NCI-H526 (cell line): ENCODE measurements at regions not wholly inside any gene's neighbourhood (a gene's known extent, or its start where the extent isn't known, plus 50 kb on each side); places are given as distances from the start of the nearest gene placed in this dataset.

Experiments
- DNase-seq, 2 experiments: peaks; one replicate each; lab custom pipeline; 2025; lab: John Stamatoyannopoulos, UW

- no peak for DNase-seq
Observed at GRCh38 chr13:76795701-76796695, 90.2 kb downstream of the KCTD12 start.

GRCh38 chr13:76792731-76793347 lies 93.4 kb downstream of the KCTD12 start:
- no peak for DNase-seq

- DNase-seq: no peak
Observed at GRCh38 chr13:76790980-76791819, 95.0 kb downstream of the KCTD12 start.

- DNase-seq: no peak
Observed at GRCh38 chr13:76790526-76790925, 95.7 kb downstream of the KCTD12 start.

GRCh38 chr13:76783798-76784197 lies 102.4 kb downstream of the KCTD12 start:
- DNase-seq: no peak

- no peak for DNase-seq
Observed at GRCh38 chr13:76778853-76779252, 107.4 kb downstream of the KCTD12 start.

GRCh38 chr13:76777096-76777495 lies 109.1 kb downstream of the KCTD12 start:
- DNase-seq: no peak

- DNase-seq: no peak
Observed at GRCh38 chr13:76775088-76775740, 111.0 kb downstream of the KCTD12 start.

- no peak for DNase-seq
Observed at GRCh38 chr13:76773448-76774094, 112.6 kb downstream of the KCTD12 start.

GRCh38 chr13:76772241-76772640 lies 114.0 kb downstream of the KCTD12 start:
- DNase-seq: no peak

- DNase-seq: no peak
Observed at GRCh38 chr13:76769271-76769791, 116.9 kb downstream of the KCTD12 start.

- no peak for DNase-seq
Observed at GRCh38 chr13:76768384-76768783, 117.8 kb downstream of the KCTD12 start.

GRCh38 chr13:76764916-76765315 lies 121.3 kb downstream of the KCTD12 start:
- DNase-seq: no peak

GRCh38 chr13:76764429-76764828 lies 121.8 kb downstream of the KCTD12 start:
- no peak for DNase-seq

GRCh38 chr13:76762721-76763120 lies 123.5 kb downstream of the KCTD12 start:
- DNase-seq: no peak

- no peak for DNase-seq
Observed at GRCh38 chr13:76759877-76760276, 126.3 kb downstream of the KCTD12 start.

- no peak for DNase-seq
Observed at GRCh38 chr13:76758738-76759137, 127.5 kb downstream of the KCTD12 start.

- DNase-seq: no peak
Observed at GRCh38 chr13:76758257-76758656, 127.9 kb downstream of the KCTD12 start.

- no peak for DNase-seq
Observed at GRCh38 chr13:76756451-76756850, 129.8 kb downstream of the KCTD12 start.

- no peak for DNase-seq
Observed at GRCh38 chr13:76754414-76754813, 131.8 kb downstream of the KCTD12 start.

GRCh38 chr13:76751278-76751677 lies 134.9 kb downstream of the KCTD12 start:
- no peak for DNase-seq
